HFFc6 (cell line): ENCODE measurements at regions not wholly inside any gene's neighbourhood (a gene's known extent, or its start where the extent isn't known, plus 50 kb on each side); places are given as distances from the start of the nearest gene placed in this dataset.

Experiments
- DNase-seq: peaks from one replicate; pipeline ENCODE4 v3.0.0-alpha.2; 2018
- H3K27ac Mint-ChIP-seq: 2 replicates; pipeline ENCODE4 v1.8.0; 2020; ENCODE audit warnings: mild to moderate bottlenecking, mixed read lengths
- H3K27me3 Mint-ChIP-seq: 2 replicates; pipeline ENCODE4 v1.8.0; 2021; ENCODE audit warnings: mild to moderate bottlenecking, moderate library complexity, mixed read lengths; ENCODE audit not compliant: insufficient read depth
- H3K36me3 Mint-ChIP-seq: 2 replicates; pipeline ENCODE4 v1.8.0; 2021; ENCODE audit warnings: low read depth, mixed read lengths
- H3K4me1 Mint-ChIP-seq: 2 replicates; pipeline ENCODE4 v1.8.0; 2020; ENCODE audit warnings: low read depth, mixed read lengths
- H3K4me3 Mint-ChIP-seq: 2 replicates; pipeline ENCODE4 v1.8.0; 2020; ENCODE audit warnings: mild to moderate bottlenecking, moderate library complexity, mixed read lengths
- H3K9me3 Mint-ChIP-seq: 2 replicates; pipeline ENCODE4 v1.8.0; 2020; ENCODE audit warnings: mild to moderate bottlenecking, mixed read lengths
- TF ChIP-seq, protein P1 (sequence below): fragments of 200-600 bp; sonication (generic); IDR thresholded peaks from 2 replicates; pipeline ENCODE4 v1.5.0; 2021; ENCODE audit warnings: antibody characterized with exemption, mild to moderate bottlenecking

- no peak overlapping the region for H3K27ac Mint-ChIP-seq
- no peaks in the 10 kb centered on the region for H3K4me1 Mint-ChIP-seq
- no peak overlapping the region for H3K4me3 Mint-ChIP-seq
- H3K36me3 Mint-ChIP-seq: no peaks in the 10 kb centered on the region
- H3K9me3 Mint-ChIP-seq: no peaks in the 10 kb centered on the region
- DNase-seq: no peak
- H3K27me3 Mint-ChIP-seq: peaks cover 34% of the 10 kb centered on the region
- TF ChIP-seq, protein P1, sequence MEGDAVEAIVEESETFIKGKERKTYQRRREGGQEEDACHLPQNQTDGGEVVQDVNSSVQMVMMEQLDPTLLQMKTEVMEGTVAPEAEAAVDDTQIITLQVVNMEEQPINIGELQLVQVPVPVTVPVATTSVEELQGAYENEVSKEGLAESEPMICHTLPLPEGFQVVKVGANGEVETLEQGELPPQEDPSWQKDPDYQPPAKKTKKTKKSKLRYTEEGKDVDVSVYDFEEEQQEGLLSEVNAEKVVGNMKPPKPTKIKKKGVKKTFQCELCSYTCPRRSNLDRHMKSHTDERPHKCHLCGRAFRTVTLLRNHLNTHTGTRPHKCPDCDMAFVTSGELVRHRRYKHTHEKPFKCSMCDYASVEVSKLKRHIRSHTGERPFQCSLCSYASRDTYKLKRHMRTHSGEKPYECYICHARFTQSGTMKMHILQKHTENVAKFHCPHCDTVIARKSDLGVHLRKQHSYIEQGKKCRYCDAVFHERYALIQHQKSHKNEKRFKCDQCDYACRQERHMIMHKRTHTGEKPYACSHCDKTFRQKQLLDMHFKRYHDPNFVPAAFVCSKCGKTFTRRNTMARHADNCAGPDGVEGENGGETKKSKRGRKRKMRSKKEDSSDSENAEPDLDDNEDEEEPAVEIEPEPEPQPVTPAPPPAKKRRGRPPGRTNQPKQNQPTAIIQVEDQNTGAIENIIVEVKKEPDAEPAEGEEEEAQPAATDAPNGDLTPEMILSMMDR: no peak
Measured at GRCh38 chr1:114235281-114235680, 81.6 kb upstream of the SYT6 start.

DNA sequence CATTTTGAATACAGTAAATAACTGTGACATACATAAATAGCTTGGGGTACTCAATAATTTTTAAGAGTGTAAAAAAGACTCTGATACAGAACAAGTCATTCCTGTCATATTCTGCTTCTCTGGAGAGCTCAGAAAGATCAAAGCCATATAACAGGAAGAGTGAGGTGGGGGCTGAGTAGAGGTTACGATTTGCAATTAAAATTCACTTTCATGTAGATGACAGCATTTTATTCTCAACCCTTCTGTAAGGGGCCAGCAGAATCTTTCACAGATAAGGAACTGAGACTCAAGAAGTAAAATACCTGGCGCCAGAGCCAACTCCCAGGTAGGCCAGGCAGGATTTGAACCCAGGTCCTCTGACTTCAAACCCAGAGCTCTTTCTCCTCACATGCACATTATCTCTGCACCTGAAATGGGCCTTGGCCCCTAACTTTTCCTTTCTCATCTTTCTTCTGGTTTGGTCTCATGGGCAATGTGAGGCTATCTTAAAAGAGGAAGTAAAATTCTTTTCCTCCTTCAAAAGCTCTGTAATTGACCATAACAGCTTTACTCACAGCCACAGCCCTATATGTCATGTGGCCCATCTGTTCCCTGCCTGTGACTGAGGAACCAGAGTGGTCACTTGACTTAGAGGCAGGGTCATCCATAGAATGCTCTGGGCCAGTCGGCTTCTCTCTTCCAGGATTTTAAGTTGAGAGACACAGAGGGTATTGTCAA, 80.9 kb upstream of the SYT6 start:
- Mint-ChIP-seq H3K27ac (no peak overlapping the region), H3K9me3 (no peaks in the 10 kb centered on the region), H3K27me3 (peaks cover 32% of the 10 kb centered on the region), H3K4me3 (no peak overlapping the region), H3K36me3 (no peaks in the 10 kb centered on the region), H3K4me1 (no peaks in the 10 kb centered on the region)
- DNase-seq: no peak
- TF ChIP-seq, protein P1: no peak

DNA sequence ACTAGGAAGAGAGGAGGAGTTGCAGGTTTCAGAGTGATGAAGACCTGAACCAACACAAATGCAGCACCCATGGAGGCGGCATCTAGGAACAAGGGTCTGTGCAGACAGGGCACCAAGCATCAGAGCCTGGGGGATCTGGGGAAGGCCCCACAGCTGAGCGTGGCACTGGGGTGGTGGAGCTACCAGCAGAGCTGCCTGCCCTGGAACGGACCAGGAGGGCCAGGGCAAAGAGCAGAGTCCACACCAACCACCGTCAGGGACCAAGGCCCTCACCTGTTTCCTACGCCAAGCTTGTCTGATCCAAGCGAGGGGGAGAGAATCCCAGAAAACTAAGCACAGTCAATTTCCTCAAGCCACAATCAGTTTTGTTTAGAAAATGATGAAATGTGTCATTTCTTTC, 79.0 kb upstream of the SYT6 start:
- H3K4me3 Mint-ChIP-seq: no peak overlapping the region
- no peak for DNase-seq
- TF ChIP-seq, protein P1: no peak
- H3K27ac Mint-ChIP-seq: no peak overlapping the region
- H3K36me3 Mint-ChIP-seq: no peaks in the 10 kb centered on the region
- peaks cover 41% of the 10 kb centered on the region for H3K27me3 Mint-ChIP-seq
- H3K9me3 Mint-ChIP-seq: no peaks in the 10 kb centered on the region
- no peaks in the 10 kb centered on the region for H3K4me1 Mint-ChIP-seq

GRCh38 chr1:114231301-114231700, 77.6 kb upstream of the SYT6 start:
- Mint-ChIP-seq H3K36me3 (no peaks in the 10 kb centered on the region), H3K9me3 (no peaks in the 10 kb centered on the region), H3K27me3 (peaks cover 45% of the 10 kb centered on the region)

GRCh38 chr1:114229368-114229767, 75.7 kb upstream of the SYT6 start:
- no peak overlapping the region for H3K27ac Mint-ChIP-seq
- no peaks in the 10 kb centered on the region for H3K9me3 Mint-ChIP-seq
- no peaks in the 10 kb centered on the region for H3K36me3 Mint-ChIP-seq
- no peak for DNase-seq
- TF ChIP-seq, protein P1: no peak
- H3K4me1 Mint-ChIP-seq: no peaks in the 10 kb centered on the region
- H3K4me3 Mint-ChIP-seq: no peak overlapping the region
- peaks cover 37% of the 10 kb centered on the region for H3K27me3 Mint-ChIP-seq

More at GRCh38 chr1:114231301-114231700, 77.6 kb upstream of the SYT6 start:
- Mint-ChIP-seq H3K4me1 (no peaks in the 10 kb centered on the region), H3K4me3 (no peak overlapping the region), H3K27ac (no peak overlapping the region)
- TF ChIP-seq, protein P1: no peak
- no peak for DNase-seq
